ENCODE measurements at regions not wholly inside any gene's neighbourhood (a gene's known extent, or its start where the extent isn't known, plus 50 kb on each side); places are given as distances from the start of the nearest gene placed in this dataset.
"Not testable (repeated sequence)": the region's sequence is repeated elsewhere in the genome, so short reads cannot be mapped to it uniquely, and the experiment has no call there.

DNA sequence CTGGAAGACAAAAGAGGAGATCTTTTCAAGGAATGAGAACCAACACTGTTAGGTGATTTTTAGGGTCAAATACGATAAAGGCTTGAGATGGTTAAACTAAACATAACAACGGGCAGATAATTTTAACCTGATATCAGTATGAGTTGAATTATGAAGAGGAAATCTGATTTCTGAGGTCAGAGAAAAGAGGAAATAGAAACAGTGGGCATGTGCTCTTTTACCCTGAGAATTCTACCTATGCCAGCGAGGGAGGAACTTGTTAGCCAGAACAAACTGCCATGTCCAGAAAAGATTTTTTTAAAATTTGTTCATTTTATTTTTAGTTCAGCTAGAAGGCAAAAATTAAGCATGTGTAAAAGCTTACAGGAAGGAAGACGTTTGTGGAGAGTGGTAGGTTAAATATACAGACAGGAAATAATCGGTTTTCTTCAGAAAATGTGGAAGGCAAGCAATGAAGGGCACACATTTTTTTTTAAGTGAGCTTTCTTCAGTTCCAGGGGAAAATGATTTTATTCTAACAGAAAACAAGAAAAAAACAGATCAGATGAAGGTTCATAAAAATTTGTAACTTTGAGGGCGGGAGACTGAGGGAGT is 1745.3 kb downstream of the MRPL39 start:
- no peak for DNase-seq

DNA sequence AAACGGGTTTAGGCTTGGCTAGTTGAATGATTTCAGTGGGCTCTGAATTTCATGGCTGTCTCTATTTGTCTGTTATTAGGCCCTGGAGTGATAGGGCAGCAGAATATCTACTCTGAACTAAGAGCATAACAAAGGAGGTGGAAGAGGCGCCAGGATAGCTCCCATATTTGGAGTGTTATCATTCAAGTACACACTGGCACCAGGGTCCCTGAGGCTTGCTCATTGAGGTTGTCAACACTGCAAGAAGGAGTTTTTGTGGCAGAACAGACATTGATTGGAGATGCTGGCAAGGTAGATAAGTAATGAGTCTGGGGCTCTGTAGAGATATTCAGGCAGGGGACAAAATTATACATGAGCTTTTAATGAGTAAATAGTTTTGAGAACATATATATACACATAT is 1748.4 kb downstream of the MRPL39 start:
- DNase-seq: no peak

DNA sequence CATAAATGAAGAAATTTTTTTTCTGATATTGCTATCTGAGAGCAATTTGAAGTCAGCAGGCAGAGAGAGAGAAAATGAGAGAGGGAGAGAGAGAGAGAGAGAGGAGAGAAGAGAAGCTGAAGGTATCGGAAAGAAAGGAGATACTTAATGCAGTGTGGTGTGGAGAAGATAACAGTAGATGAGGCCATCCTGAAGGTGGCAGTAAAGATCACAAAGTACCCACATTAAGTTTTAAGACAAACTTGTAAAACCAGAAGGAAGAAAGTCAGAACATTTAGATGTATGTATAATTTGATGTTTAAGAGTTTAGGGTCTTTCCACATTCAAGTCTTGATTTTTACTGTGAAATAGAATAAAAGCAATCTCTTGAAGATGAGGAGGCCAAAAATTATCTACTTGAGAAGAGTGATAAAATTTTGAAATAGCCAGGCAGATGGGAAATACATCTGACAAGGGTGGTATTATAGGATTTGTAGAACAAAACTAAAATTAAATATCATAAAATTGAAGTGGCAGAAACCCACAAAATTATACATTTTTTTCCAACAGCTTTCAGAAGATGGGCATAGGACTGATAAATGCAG is 1753.4 kb downstream of the MRPL39 start:
- DNase-seq: peak; percentile 32

DNA sequence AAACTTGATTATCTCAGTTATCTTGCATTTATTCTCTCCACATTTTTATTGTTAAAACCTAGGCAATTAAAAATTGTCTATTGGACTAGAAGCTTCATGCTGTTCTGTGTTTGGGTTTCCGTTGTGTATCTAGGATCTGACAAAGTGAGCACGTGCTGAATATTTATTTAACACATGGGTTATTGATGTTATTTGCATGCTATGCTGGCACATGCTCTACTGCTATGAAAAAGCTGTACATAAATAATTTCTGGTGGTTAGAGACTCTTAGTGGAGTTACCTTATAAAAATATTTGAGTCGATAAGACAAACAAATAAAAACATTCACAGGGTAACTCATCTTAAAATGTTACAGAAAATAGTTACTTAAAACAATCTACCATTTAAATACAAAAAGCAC is 1769.7 kb downstream of the MRPL39 start:
- no peak for DNase-seq

DNA sequence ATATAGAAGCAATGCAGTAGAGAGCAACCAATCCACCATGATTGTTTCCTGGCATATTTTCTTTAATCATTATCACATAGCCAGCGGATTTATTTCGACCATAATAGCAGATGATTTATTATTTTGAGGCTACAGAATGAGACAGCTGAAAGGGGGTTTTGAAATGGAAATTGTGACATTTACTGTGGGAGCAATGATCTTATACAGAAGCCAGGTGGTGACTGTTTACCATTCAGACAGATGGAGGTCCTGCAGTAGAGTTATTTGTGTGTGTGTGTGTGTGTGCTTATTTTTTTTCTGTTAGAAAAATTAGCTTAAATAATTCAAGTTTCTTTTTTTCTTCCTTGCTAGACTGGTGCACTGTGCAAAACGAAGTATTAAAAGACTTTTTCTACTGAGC is 1784.5 kb downstream of the MRPL39 start:
- DNase-seq: no peak

DNA sequence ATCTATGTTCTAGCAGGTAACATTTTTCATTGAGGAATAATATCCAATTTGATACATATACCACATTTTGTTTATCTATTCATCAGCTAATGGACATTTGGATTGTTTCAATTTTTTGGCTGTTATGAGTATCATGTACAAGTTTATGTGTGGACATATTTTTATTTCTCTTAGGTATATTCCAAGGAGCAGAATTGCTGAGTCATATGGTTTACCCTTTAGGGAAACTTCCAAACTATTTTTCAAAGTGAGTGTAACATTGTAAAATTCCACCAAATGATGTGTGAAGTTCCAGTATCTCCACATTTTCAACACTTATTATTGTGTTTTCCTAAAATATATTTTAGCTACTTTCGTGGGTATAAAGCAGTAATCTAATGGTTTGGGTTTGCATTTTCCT is 1789.9 kb downstream of the MRPL39 start:
- no peak for DNase-seq

DNA sequence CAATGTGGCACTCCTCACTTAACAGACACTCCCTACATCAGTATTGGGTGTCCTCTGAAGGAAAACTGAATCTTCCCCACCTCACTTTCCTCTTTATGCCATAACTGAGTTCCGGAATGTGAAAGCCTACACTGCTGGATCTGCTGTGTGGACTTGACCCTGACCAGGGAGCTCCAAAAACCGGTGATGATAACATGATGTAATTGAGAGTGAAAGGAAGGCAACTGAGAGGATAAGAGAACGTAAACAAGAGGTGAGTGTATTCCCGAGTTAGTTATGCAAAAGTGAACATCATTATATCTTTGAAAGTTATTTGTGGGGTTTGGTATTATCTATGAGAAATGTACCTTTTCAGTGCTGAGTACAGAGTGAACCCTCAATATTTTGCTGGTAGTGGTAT is 1794.8 kb downstream of the MRPL39 start:
- no peak for DNase-seq

DNA sequence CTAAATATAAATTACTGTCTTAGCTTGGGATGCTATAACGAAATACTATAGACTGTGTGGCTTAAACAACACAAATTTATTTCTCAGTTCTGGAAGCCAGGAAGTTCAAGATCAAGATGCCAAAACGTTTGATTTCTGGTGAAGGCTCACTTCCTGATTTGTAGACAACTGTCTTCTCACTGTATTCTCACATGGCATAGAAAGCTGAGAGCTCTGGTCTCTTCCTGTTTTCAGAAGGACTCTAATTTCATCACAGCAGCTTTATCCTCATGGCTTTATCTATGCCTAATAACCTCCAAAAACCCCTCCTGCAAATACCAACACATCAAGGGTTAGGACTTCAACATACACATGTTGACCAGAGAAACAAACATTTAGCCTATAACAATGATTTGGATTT is 1795.5 kb downstream of the MRPL39 start:
- DNase-seq: no peak

DNA sequence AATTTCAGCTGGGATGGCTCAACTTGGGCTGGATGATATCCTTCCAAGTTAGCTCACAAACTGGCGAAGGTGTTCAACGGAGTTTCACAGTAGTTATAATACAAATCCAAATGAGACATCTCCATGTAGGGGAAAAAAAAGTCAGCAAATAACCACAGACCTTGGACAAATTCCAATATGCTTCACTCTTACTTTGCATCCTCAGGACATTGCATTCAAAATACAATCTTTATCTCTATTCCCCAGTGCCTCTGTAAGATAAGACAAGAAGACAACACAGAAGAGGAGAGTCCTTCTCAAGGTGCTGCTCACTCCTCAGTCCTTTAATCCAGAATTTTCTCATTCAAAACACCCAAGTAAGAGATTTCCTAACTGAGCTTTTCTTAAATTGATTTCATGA is 1797.7 kb downstream of the MRPL39 start:
- no peak for DNase-seq

DNA sequence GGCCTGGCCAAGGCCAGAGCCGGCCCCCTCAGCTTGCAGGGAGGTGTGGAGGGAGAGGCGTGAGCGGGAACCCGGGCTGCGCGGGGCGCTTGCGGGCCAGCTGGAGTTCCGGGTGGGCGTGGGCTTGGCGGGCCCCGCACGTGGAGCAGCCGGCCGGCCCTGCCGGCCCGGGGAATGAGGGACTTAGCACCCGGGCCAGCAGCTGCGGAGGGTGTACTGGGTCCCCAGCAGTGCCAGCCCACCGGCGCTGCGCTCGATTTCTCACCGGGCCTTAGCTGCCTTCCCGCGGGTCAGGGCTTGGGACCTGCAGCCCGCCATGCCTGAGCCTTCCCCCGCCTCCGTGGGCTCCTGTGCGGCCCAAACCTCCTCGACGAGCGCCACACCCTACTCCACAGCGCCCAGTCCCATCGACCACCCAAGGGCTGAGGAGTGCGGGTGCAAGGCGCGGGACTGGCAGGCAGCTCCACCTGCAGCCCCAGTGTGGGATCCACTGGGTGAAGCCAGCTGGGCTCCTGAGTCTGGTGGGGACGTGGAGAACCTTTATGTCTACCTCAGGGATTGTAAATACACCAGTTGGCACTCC is 1800.2 kb downstream of the MRPL39 start:
- not testable (repeated sequence) for DNase-seq

DNA sequence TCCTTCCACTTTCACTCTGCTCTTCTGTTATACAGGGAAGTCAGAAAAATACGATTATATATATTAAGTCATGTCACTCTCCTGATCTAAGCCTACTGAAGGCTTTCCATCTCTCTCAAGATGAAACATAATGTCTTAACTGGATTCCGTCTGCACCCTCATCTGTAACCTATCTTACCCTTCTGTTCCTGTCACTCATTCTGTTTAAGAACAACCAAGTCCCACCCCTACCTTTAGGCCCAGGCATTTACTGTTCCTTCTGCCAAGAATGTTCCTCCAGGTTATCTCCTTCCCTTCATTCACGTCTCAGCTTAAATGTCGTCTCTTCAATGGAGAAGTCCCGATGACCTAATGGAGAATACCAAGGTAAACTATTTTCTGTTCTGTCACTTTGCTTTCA is 1802.4 kb downstream of the MRPL39 start:
- no peak for DNase-seq

DNA sequence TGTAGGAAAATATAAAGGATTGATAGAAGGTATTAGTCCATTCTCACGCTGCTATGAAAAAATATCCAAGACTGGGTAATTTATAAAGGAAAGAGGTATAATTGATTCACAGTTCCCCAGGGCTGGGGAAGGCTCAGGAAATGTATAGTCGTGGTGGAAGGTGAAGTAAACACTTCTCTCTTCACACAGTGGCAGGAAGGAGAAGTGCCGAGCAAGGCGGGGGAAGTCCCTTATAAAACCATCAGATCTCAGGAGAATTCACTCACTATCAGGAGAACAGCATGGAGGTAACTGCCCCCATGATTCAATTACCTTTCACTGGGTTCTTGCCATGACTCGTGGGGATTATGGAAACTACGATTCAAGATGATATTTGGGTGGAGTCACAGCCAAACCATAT is 1806.0 kb downstream of the MRPL39 start:
- no peak for DNase-seq

DNA sequence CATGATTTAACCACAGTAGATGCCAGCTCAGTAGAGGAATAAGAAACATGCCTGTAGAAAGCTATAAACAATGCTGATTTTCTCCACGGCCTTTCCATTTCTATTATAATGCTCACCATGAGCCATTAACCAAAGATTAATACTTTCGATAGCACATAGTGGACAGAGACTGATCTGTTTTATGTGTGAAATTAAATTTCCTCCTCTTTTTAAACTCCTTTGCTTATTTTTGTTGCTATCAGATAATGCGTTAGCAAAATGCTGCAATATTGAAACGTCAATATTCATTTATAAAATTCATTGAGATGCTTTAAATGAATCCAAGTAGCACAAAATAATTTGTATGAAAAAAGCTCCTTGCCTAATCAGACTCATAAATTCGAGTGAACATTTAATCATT is 1807.9 kb downstream of the MRPL39 start:
- DNase-seq: no peak

DNA sequence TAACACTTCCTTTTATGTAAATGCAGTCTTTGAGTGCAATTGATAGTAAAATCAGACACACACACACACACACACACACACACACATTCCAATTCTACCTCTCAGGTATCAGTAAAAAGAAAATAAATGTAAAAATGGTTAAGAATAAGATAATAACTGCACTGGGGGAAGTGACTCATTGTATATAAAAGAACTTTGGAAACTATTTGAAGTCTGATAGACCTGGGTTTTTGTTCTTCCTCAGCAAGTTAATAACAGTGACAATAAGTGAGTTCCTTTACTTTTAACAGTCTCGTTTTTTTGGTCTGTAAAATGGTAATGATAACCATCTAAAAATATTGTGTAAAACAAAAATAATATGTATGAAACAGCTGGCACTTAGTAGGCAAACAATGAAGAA is 1815.0 kb downstream of the MRPL39 start:
- DNase-seq: no peak

DNA sequence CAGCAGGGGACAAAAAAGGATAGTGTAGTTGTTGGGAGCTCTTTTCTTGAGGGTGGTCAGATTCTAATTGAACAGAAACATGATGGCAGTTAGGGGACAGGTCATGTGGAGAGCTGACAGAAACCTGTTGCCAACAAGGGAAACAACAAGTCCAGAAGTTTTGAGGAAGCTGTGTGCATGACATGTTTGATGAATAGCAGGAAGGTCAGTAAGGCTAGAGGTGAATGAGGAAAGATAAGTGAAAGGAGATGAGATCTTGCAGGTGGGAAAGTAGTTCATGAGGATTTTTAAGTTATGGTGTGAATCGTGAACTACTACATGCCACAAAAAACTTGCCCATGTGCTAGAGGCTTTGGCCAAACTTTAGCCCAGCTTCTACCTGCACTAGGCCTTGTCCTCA is 1817.4 kb downstream of the MRPL39 start:
- no peak for DNase-seq

DNA sequence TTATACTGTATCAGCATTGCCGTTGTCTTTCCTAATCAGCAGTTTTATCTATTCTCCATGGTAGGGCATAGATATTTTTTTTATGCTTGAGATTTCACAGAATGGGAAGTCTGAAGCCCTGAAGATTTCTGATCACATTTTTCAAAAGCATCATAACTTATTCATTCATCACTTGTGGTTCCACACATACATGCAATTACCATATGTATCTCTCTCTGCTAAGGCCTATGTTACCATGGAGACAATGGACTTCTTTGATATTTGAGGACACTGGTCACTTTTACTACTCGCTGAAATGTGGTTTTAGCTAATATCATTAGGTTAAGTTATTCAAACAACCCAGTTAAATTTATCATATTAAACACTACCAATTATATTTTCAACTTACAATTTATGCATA is 1827.0 kb downstream of the MRPL39 start:
- no peak for DNase-seq

DNA sequence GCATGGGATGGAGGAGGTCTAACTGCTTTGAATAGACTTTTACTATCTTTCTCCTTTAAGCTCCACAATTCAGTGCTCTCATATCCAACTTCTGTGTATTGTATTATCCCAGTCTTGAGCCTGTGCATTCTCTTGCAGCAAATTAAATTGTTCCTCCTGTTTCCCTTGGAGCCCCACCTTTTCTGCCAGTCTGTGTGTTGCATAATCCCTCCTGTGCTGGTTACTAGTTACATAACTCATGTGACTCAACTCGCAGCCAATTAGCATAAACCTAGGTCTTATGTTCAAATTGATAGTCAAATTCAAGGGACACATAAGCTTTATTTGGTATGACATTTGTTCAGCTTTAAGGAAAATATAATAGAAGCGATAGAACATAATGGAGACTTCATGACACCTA is 1863.5 kb downstream of the MRPL39 start:
- no peak for DNase-seq

DNA sequence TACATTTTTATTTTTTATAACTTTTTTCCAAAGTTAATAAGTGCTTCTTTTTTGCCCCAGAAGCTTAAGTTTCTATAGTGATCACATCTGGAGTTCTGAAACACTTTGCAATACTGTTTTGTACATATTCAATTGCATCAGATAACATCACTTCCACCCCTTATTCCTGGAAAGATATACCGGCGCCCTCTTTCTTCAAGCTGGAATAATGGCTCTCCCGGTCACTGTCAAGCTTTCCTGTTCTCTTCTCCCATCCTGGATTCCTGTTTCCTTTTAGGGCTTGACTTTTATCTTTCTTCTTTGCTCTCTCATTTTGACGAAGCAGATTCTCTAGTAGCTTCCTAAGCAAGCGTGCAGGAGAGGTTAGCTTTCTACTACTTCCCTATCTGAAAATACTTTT is 1866.8 kb downstream of the MRPL39 start:
- no peak for DNase-seq

DNA sequence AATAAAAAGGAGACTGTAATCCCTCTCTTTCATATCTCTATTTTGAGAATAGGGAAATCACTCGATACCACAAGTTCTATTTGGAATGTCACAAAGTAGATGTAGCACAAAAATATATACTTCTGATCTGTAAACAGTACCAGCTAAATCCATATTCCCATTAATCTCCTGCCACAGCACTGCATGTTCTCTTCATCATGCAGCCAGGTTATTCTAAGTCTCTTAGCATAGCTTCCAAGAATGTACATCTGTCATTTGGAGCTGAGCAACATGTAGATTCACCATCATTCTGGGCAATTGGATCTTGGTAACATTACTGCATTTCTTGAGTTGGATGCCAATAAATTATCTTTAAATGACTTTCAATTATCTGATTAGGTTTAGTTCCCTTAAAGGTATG is 1874.5 kb downstream of the MRPL39 start:
- DNase-seq: no peak

DNA sequence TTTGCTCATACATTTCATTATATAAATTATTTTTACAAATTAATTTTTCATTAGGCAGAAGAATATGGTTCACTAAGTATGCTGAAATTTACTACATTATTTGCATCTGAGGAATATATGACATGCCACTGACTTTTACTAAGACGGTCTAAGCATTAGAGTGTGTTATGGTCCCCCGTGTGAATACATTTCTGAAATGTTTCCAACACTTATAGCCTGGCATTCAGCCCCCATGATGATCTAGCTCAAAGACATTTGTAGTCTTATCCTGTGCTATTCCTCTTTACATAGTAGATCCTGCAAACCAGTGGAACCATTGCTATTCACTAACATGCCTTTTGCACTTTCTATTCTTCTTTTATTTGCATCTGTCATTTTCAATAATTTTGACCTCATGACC is 1878.0 kb downstream of the MRPL39 start:
- no peak for DNase-seq

DNA sequence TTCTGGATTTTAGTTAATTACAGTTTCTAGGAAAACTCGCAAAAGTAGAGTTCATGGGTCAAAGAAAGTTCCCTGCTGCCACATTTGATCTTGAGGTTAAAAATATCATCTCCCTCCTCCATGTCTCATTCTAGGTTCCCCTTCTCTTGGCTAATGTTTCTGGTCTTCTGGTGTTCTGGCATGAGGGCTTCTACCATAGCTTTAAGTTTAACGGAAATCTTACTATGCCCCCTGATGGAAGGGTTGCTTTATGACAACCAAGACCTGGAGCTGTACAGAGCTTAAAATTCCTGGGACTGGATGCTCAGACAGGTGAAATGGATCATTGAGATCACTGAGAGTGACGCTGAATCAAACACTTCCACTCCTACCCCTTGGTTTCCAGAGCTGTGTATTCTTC is 1881.7 kb downstream of the MRPL39 start:
- DNase-seq: no peak

DNA sequence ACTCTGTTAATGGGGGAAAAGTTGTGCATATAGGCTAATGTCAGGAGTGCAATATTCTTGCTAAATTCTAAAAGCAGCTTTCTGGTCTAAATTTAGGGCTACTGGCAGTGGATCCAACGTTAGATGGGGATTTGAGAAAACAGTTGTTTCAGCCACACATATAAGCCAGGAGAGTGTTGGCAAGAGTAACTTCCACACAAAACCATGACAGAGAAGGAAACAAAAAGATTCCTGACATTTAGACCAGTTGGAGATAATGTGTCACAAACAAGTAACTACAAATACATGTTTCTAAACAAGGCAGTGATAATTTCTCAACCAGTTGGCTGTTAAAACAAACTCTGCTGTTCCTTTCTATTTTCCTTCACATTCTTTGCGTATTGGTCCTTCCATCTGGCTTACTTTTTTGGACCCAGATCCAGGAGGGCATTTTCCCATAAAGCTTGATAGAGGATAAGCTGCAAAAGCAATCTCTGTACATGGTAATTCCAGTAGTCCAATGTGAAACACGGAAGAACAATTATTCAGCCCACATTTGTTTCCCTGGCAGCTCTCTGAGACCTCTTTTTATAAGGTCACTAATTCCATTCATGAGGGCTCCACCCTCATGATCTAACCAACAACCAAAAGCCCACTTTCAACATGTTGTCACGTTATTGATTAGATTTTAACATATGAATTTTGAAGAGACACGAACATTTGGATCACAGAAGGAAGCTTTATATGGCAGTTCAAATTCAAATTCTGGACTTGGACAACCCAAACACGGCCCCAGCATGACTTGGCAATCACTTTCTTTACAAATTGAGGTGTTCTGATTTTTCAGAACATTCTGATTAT is 1888.6 kb downstream of the MRPL39 start:
- DNase-seq: no peak

DNA sequence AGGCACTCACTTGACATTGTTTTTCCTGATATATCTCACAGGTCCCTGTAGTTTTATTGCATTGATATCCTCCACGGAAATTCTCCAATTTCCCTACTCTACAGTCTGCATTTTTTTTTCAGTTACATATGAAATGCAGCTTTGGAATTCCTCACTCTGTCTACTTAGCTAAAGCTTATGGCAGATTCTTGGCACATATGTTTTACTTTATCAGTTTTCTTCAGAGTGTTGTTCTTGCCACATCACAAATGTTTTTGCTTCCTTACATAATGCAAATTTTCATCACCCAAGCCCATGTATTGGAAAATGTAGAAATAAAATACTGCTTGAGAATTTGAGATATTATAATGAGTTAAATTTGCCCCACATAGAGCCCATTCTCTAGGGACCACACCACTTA is 1895.1 kb downstream of the MRPL39 start:
- DNase-seq: no peak

DNA sequence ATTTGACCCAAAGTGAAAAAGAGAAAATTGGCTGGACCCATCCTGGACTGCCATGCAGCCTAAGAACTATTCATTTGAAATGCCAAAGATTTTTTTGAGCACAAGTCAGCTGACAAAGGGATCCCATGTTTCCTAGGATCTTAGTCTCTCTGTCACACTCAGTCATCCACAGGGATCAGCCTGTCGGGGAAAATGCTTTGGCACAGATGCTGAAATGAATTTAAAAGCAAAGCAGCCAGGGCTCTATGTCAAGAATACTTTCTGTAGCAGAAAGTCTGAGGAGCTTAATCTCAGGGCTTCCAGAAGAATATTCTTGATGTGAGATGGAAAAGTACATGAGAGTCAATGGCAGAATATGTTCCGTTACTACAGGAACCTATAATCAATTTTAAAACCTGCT is 1900.8 kb downstream of the MRPL39 start:
- no peak for DNase-seq
